Neural cell (in vitro differentiated cells): ENCODE measurements at regions not wholly inside any gene's neighbourhood (a gene's known extent, or its start where the extent isn't known, plus 50 kb on each side); places are given as distances from the start of the nearest gene placed in this dataset.

Experiments
- H2AFZ ChIP-seq: fragments of 200-600, 300-800 bp; sonication (generic), shearing (Covaris generic); 2 replicates; pipeline ENCODE4 v1.6.0; 2014; ENCODE audit warnings: low read depth, mild to moderate bottlenecking, antibody characterized with exemption, low read length, moderate library complexity
- H3F3A ChIP-seq: fragments of 200-600 bp; shearing (Covaris generic); 2 replicates; pipeline ENCODE4 v1.6.1; 2016; ENCODE audit warnings: mild to moderate bottlenecking, moderate library complexity, mixed read lengths, antibody characterized with exemption, low read length; ENCODE audit not compliant: insufficient read depth, poor library complexity, severe bottlenecking
- H3K27ac ChIP-seq: fragments of 200-600, 300-800 bp; sonication (generic), shearing (Covaris generic); 2 replicates; pipeline ENCODE4 v1.5.1; 2014; ENCODE audit warnings: mild to moderate bottlenecking, low read length, moderate library complexity
- H3K27me3 ChIP-seq: fragments of 300-800, 200-600 bp; sonication (generic), shearing (Covaris generic); 2 replicates; pipeline ENCODE4 v1.6.0; 2014; ENCODE audit warnings: mild to moderate bottlenecking, low read depth, low read length, moderate library complexity; ENCODE audit not compliant: insufficient read depth
- H3K36me3 ChIP-seq: fragments of 300-800, 200-600 bp; sonication (generic), shearing (Covaris generic); 2 replicates; pipeline ENCODE4 v1.5.1; 2014; ENCODE audit warnings: mild to moderate bottlenecking, antibody characterized with exemption, low read length, moderate library complexity; ENCODE audit not compliant: insufficient read depth
- H3K4me2 ChIP-seq: fragments of 300-800, 200-600 bp; sonication (generic), shearing (Covaris generic); 2 replicates; pipeline ENCODE4 v1.6.0; 2014; ENCODE audit warnings: mild to moderate bottlenecking, low read length
- H3K4me3 ChIP-seq: fragments of 300-800, 200-600 bp; sonication (generic), shearing (Covaris generic); 2 replicates; pipeline ENCODE4 v1.5.1; 2014; ENCODE audit warnings: mild to moderate bottlenecking, low read length, moderate library complexity
- H3K79me2 ChIP-seq: fragments of 200-600 bp; shearing (Covaris generic); replicated peaks from 2 replicates; pipeline ENCODE4 v1.6.0; 2014; ENCODE audit warnings: mild to moderate bottlenecking, low read length, moderate library complexity; ENCODE audit not compliant: insufficient read depth
- H3K9ac ChIP-seq: fragments of 300-800, 200-600 bp; sonication (generic), shearing (Covaris generic); 2 replicates; pipeline ENCODE4 v1.6.1; 2016; ENCODE audit warnings: mild to moderate bottlenecking, low read length, mixed read lengths
- H3K9me2 ChIP-seq: fragments of 200-600 bp; shearing (Covaris generic); 2 replicates; pipeline ENCODE4 v1.6.1; 2016; ENCODE audit warnings: mild to moderate bottlenecking, low read length, mixed read lengths; ENCODE audit not compliant: insufficient read depth
- H3K9me3 ChIP-seq: fragments of 200-600, 300-800 bp; sonication (generic), shearing (Covaris generic); 2 replicates; pipeline ENCODE4 v1.6.1; 2016; ENCODE audit warnings: mild to moderate bottlenecking, mixed run types, low read length, moderate library complexity, mixed read lengths
- H4K20me1 ChIP-seq: fragments of 200-600 bp; shearing (Covaris generic); 2 replicates; pipeline ENCODE4 v1.6.1; 2016; ENCODE audit warnings: mild to moderate bottlenecking, mixed run types; ENCODE audit not compliant: insufficient read depth
- CTCF ChIP-seq: fragments of 450-650 bp; IDR thresholded peaks from 2 replicates; pipeline ENCODE4 v1.5.1; 2014; ENCODE audit warnings: antibody characterized with exemption, mild to moderate bottlenecking, moderate library complexity; ENCODE audit not compliant: poor library complexity, severe bottlenecking
- EP300 ChIP-seq: fragments of 450-650 bp; conservative IDR thresholded peaks from 2 replicates; pipeline ENCODE4 v1.6.1; 2014; ENCODE audit warnings: antibody characterized with exemption, mild to moderate bottlenecking, moderate library complexity; ENCODE audit not compliant: poor library complexity, severe bottlenecking
- EZH2 ChIP-seq: fragments of 200-600, 300-800 bp; shearing (Covaris generic), sonication (generic); IDR thresholded peaks from 2 replicates; pipeline ENCODE4 v1.6.1; 2014; ENCODE audit warnings: antibody characterized with exemption, low read length, borderline replicate concordance, mild to moderate bottlenecking; ENCODE audit not compliant: insufficient read depth, poor library complexity, severe bottlenecking
- MXI1 ChIP-seq: fragments of 450-650 bp; conservative IDR thresholded peaks from 2 replicates; pipeline ENCODE4 v1.6.1; 2014; ENCODE audit warnings: antibody characterized with exemption, mild to moderate bottlenecking; ENCODE audit not compliant: poor library complexity, severe bottlenecking
- POLR2AphosphoS5 ChIP-seq: IDR thresholded peaks from 2 replicates; pipeline ENCODE4 v1.6.1; 2012
- RAD21 ChIP-seq: fragments of 450-650 bp; conservative IDR thresholded peaks from 2 replicates; pipeline ENCODE4 v1.6.1; 2014; ENCODE audit warnings: antibody characterized with exemption, mild to moderate bottlenecking, moderate library complexity
- REST ChIP-seq: IDR thresholded peaks from 2 replicates; pipeline ENCODE4 v1.6.1; 2012; ENCODE audit warnings: borderline replicate concordance
- SMC3 ChIP-seq: fragments of 450-650 bp; conservative IDR thresholded peaks from 2 replicates; pipeline ENCODE4 v1.6.1; 2014; ENCODE audit warnings: antibody characterized with exemption, mild to moderate bottlenecking, moderate library complexity; ENCODE audit not compliant: poor library complexity
- TAF1 ChIP-seq: IDR thresholded peaks from 2 replicates; pipeline ENCODE4 v1.6.1; 2012; ENCODE audit warnings: low read depth

GRCh38 chr3:18027161-18027939 lies 284.9 kb upstream of the TBC1D5 start:
- Histone ChIP-seq H3K4me2 (no peak overlapping the region), H3K36me3 (no peaks in the 10 kb centered on the region), H3K9me2 (no peaks in the 10 kb centered on the region), H4K20me1 (no peaks in the 10 kb centered on the region), H3K9me3 (no peaks in the 10 kb centered on the region), H3K9ac (no peak overlapping the region), H3K27ac (no peak overlapping the region), H2AFZ (no peak overlapping the region), H3F3A (no peaks in the 10 kb centered on the region), H3K27me3 (no peaks in the 10 kb centered on the region), H3K4me3 (no peak overlapping the region), H3K79me2 (no peaks in the 10 kb centered on the region)
- TF ChIP-seq EP300, result no peak
- TF ChIP-seq SMC3, result no peak
- TF ChIP-seq POLR2AphosphoS5, result no peak
- TF ChIP-seq CTCF, result no peak
- no peak for TF ChIP-seq RAD21
- no peak for TF ChIP-seq EZH2
- no peak for TF ChIP-seq TAF1
- TF ChIP-seq MXI1, result no peak
- no peak for TF ChIP-seq REST

- Histone ChIP-seq H3F3A (no peaks in the 10 kb centered on the region), H3K79me2 (no peaks in the 10 kb centered on the region), H3K9me3 (no peaks in the 10 kb centered on the region), H3K9me2 (no peaks in the 10 kb centered on the region), H3K4me3 (no peak overlapping the region), H3K9ac (no peak overlapping the region), H3K27ac (no peak overlapping the region), H2AFZ (no peak overlapping the region), H3K4me2 (no peak overlapping the region), H4K20me1 (no peaks in the 10 kb centered on the region), H3K36me3 (no peaks in the 10 kb centered on the region), H3K27me3 (no peaks in the 10 kb centered on the region)
- TF ChIP-seq SMC3 (no peak), EP300 (no peak), REST (no peak), RAD21 (no peak), MXI1 (no peak), POLR2AphosphoS5 (no peak), EZH2 (no peak), TAF1 (no peak), CTCF (no peak)
Measured at GRCh38 chr3:18024715-18025114, 282.3 kb upstream of the TBC1D5 start.
